GM12878 (cell line): ENCODE measurements at regions not wholly inside any gene's neighbourhood (a gene's known extent, or its start where the extent isn't known, plus 50 kb on each side); places are given as distances from the start of the nearest gene placed in this dataset.

ENCODE experiments used
- ATAC-seq: fragments of 200-7000 bp; cut with Tn5 transposase; 3 replicates; pipeline ENCODE4 v1.9.1; 2020; ENCODE audit warnings: mild to moderate bottlenecking, moderate library complexity
- BruUV-seq: library from RNA; stranded (reverse); fragments of 400-500 nt; replicated peaks from 2 replicates; lab custom pipeline; 2021; lab: Mats Ljungman, UMichigan
- CTCF ChIA-PET: fragments of 300-600 bp; sonication (Branson Sonifier 250); formaldehyde crosslinking; extraction: SDS; loops from one replicate; lab custom pipeline; 2021; ENCODE audit warnings: inconsistent platforms; lab: Yijun Ruan, JAX
- POLR2A ChIA-PET: fragments of 350-600 bp; formaldehyde crosslinking; extraction: SDS; loops from one replicate; lab custom pipeline; 2021; ENCODE audit warnings: inconsistent platforms; lab: Charles Lee
- RAD21 ChIA-PET: fragments of 300-600 bp; sonication (Branson Sonifier 250); formaldehyde crosslinking; loops from one replicate; lab custom pipeline; 2023; ENCODE audit warnings: antibody characterized with exemption; ENCODE audit not compliant: unreplicated experiment; lab: Charles Lee
- SMC1A ChIA-PET: fragments of 300-600 bp; sonication (Branson Sonifier 250); formaldehyde crosslinking; loops from one replicate; lab custom pipeline; 2023; ENCODE audit not compliant: unreplicated experiment, uncharacterized antibody; lab: Charles Lee
- DNase-seq: peaks from one replicate; pipeline ENCODE4 v3.0.0-alpha.2; 2011; ENCODE audit warnings: low read depth, low spot score
- FAIRE-seq: peaks from 3 replicates; lab custom pipeline; 2011; peaks lifted over from hg19 to GRCh38; lab: Jason Lieb, UNC
- H2AFZ ChIP-seq: 2 replicates; pipeline ENCODE4 v1.6.0; 2011; ENCODE audit warnings: low read depth, low read length, control low read depth; ENCODE audit not compliant: control insufficient read depth
- H3K27ac ChIP-seq: 2 replicates; pipeline ENCODE4 v1.5.1; 2011; ENCODE audit warnings: control low read depth; ENCODE audit not compliant: control insufficient read depth, insufficient read depth
- H3K27me3 ChIP-seq, 2 experiments: replicated peaks in 1 of 2; 2 replicates each; pipeline versions ENCODE4 v1.6.0 to v1.6.1; 2011; ENCODE audit warnings: low read length in 1 of 2; ENCODE audit not compliant: control insufficient read depth in 2 of 2, insufficient read depth in 2 of 2
- H3K36me3 ChIP-seq, 2 experiments: 2 replicates each; pipeline ENCODE4 v1.5.1; 2011; ENCODE audit warnings: low read length in 1 of 2; ENCODE audit not compliant: control insufficient read depth in 2 of 2, insufficient read depth in 2 of 2
- H3K4me1 ChIP-seq: 2 replicates; pipeline ENCODE4 v1.6.1; 2011; ENCODE audit warnings: mild to moderate bottlenecking, low read length, moderate library complexity, mixed read lengths; ENCODE audit not compliant: control insufficient read depth, insufficient read depth
- H3K4me2 ChIP-seq: 2 replicates; pipeline ENCODE4 v1.6.0; 2011; ENCODE audit warnings: control low read depth; ENCODE audit not compliant: control insufficient read depth, insufficient read depth
- H3K4me3 ChIP-seq: fragments of 200-600 bp; sonication (generic); 2 replicates; pipeline ENCODE4 v1.5.1; 2016
- H3K79me2 ChIP-seq: 2 replicates; pipeline ENCODE4 v1.6.0; 2011; ENCODE audit warnings: low read length; ENCODE audit not compliant: control insufficient read depth, insufficient read depth
- H3K9ac ChIP-seq: 2 replicates; pipeline ENCODE4 v1.8.0; 2011; ENCODE audit warnings: low read length, control low read depth, mixed read lengths; ENCODE audit not compliant: control insufficient read depth, insufficient read depth
- H3K9me3 ChIP-seq: replicated peaks from 3 replicates; pipeline ENCODE4 v1.5.1; 2011; ENCODE audit warnings: mild to moderate bottlenecking, low read length; ENCODE audit not compliant: control insufficient read depth, insufficient read depth
- H4K20me1 ChIP-seq: 2 replicates; pipeline ENCODE4 v1.6.0; 2011; ENCODE audit not compliant: control insufficient read depth, insufficient read depth
- SPI1 ChIP-seq: IDR thresholded peaks from 2 replicates; pipeline ENCODE4 v1.6.1; 2011; ENCODE audit warnings: low read depth, mild to moderate bottlenecking, low read length, moderate library complexity, borderline replicate concordance; ENCODE audit not compliant: insufficient read depth
- WGBS: methylation state at CpG from one replicate; pipeline ENCODE4 v1.1.6; 2016; ENCODE audit warnings: low lambda C conversion rate; ENCODE audit not compliant: insufficient replicate concordance, insufficient coverage; ENCODE audit errors: missing lambda C conversion rate; 5-methylcytosine and 5-hydroxymethylcytosine counted together
- in situ Hi-C: fragments of 300-500 bp; cut with MboI; formaldehyde crosslinking; loops from 9 replicates; pipeline ENCODE4 v1.14.3; 2018; ENCODE audit warnings: mixed read lengths
- intact Hi-C: fragments of 100-400 bp; cut with micrococcal nuclease; formaldehyde crosslinking; loops from one replicate; pipeline ENCODE4 v1.14.2; 2022; ENCODE audit not compliant: unreplicated experiment
- TF ChIP-seq, protein P1 (sequence below): fragments of 450-650 bp; IDR thresholded peaks from 2 replicates; pipeline ENCODE4 v1.6.1; 2017; ENCODE audit warnings: mild to moderate bottlenecking, moderate library complexity

DNA sequence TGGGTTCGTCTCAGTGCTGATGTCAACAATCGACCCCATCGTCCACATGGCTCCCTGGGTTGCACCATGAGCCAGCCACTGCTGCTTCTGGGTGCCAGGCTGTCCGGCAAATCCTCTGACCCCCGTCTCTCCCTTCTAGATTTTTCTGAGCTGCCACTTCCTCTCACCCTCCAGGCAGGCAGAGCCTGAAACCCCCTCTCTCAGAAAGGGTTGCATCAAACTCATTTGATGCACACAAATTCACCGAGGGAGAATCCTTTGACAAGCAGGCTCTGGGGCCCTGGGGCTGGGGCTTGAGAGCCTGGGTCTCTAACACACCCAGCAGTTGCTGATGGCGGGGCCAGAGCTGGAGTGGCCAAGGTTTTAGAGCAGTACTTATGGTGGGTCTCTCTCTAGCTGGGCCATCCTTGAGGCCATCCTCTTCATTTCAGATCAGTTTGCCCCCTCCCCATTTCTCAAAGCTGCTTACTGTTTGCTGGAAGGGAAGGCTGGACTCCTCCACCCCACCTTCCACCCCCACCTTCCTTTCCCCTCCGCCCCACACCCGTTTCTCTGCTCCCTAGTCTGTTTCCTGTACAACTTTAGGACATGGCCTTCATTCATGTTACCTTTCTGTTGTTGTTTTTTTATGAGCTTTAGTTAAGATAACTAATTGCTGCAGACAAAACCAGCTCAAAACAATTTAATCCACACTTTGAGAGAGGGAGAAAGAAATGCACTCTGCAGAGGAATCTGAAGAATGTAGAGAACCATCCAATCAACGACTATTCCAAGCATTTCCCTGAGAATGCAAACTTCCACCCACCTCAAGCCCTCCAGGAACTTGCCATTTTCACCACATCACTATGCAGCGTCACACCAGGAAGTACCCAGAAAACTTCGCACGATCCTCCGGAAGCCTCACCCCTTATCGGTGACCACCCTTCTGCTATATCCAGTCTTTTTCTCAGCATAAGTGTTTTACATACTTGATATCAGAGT, 69.5 kb downstream of the ARL4C start:
- TF ChIP-seq, protein P1, sequence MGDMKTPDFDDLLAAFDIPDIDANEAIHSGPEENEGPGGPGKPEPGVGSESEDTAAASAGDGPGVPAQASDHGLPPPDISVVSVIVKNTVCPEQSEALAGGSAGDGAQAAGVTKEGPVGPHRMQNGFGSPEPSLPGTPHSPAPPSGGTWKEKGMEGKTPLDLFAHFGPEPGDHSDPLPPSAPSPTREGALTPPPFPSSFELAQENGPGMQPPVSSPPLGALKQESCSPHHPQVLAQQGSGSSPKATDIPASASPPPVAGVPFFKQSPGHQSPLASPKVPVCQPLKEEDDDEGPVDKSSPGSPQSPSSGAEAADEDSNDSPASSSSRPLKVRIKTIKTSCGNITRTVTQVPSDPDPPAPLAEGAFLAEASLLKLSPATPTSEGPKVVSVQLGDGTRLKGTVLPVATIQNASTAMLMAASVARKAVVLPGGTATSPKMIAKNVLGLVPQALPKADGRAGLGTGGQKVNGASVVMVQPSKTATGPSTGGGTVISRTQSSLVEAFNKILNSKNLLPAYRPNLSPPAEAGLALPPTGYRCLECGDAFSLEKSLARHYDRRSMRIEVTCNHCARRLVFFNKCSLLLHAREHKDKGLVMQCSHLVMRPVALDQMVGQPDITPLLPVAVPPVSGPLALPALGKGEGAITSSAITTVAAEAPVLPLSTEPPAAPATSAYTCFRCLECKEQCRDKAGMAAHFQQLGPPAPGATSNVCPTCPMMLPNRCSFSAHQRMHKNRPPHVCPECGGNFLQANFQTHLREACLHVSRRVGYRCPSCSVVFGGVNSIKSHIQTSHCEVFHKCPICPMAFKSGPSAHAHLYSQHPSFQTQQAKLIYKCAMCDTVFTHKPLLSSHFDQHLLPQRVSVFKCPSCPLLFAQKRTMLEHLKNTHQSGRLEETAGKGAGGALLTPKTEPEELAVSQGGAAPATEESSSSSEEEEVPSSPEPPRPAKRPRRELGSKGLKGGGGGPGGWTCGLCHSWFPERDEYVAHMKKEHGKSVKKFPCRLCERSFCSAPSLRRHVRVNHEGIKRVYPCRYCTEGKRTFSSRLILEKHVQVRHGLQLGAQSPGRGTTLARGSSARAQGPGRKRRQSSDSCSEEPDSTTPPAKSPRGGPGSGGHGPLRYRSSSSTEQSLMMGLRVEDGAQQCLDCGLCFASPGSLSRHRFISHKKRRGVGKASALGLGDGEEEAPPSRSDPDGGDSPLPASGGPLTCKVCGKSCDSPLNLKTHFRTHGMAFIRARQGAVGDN, result no peak
- TF ChIP-seq SPI1, result peak; percentile 28; the same call in 1 of the 2 replicates
- H3K4me2 ChIP-seq, result peak overlapping the region; percentile 53
- ChIA-PET RAD21 (no interaction called here), POLR2A (interaction anchor here (0.5 kb wide), 1 partner anchor 85 kb away, joined by 3 read pairs; no protein-coding TSS in a partner anchor), CTCF (interaction anchor here (0.6 kb wide), 1 partner anchor 114 kb away, joined by 3 read pairs; no protein-coding TSS in a partner anchor), SMC1A (no interaction called here)
- intact Hi-C loops, result no loop called here
- no peaks in the 10 kb centered on the region for H3K27me3 ChIP-seq
- H3K4me3 ChIP-seq, result no peak overlapping the region
- in situ Hi-C loops, result no loop called here
- no peaks in the 10 kb centered on the region for H3K9me3 ChIP-seq
- H3K27ac ChIP-seq, result peak overlapping the region; percentile 62
- 46% methylated on average over 14 of the region's 15 CpGs for WGBS
- H3K79me2 ChIP-seq, result no peaks in the 10 kb centered on the region
- no peaks in the 10 kb centered on the region for H3K36me3 ChIP-seq
- DNase-seq (no peak), FAIRE-seq (no peak), ATAC-seq (peak; percentile 57)
- peaks cover 19% of the 10 kb centered on the region for H3K4me1 ChIP-seq
- no TSS peak for BruUV-seq
- H2AFZ ChIP-seq, result peak overlapping the region; percentile 31
- H3K9ac ChIP-seq, result no peak overlapping the region; the same call in 1 of the 2 replicates
- no peaks in the 10 kb centered on the region for H4K20me1 ChIP-seq
